Neural cell (in vitro differentiated cells): ENCODE measurements at regions not wholly inside any gene's neighbourhood (a gene's known extent, or its start where the extent isn't known, plus 50 kb on each side); places are given as distances from the start of the nearest gene placed in this dataset.

Experiments
- H2AFZ ChIP-seq: fragments of 200-600, 300-800 bp; sonication (generic), shearing (Covaris generic); 2 replicates; pipeline ENCODE4 v1.6.0; 2014; ENCODE audit warnings: low read depth, mild to moderate bottlenecking, antibody characterized with exemption, low read length, moderate library complexity
- H3F3A ChIP-seq: fragments of 200-600 bp; shearing (Covaris generic); 2 replicates; pipeline ENCODE4 v1.6.1; 2016; ENCODE audit warnings: mild to moderate bottlenecking, moderate library complexity, mixed read lengths, antibody characterized with exemption, low read length; ENCODE audit not compliant: insufficient read depth, poor library complexity, severe bottlenecking
- H3K27ac ChIP-seq: fragments of 200-600, 300-800 bp; sonication (generic), shearing (Covaris generic); 2 replicates; pipeline ENCODE4 v1.5.1; 2014; ENCODE audit warnings: mild to moderate bottlenecking, low read length, moderate library complexity
- H3K27me3 ChIP-seq: fragments of 300-800, 200-600 bp; sonication (generic), shearing (Covaris generic); 2 replicates; pipeline ENCODE4 v1.6.0; 2014; ENCODE audit warnings: mild to moderate bottlenecking, low read depth, low read length, moderate library complexity; ENCODE audit not compliant: insufficient read depth
- H3K36me3 ChIP-seq: fragments of 300-800, 200-600 bp; sonication (generic), shearing (Covaris generic); 2 replicates; pipeline ENCODE4 v1.5.1; 2014; ENCODE audit warnings: mild to moderate bottlenecking, antibody characterized with exemption, low read length, moderate library complexity; ENCODE audit not compliant: insufficient read depth
- H3K4me2 ChIP-seq: fragments of 300-800, 200-600 bp; sonication (generic), shearing (Covaris generic); 2 replicates; pipeline ENCODE4 v1.6.0; 2014; ENCODE audit warnings: mild to moderate bottlenecking, low read length
- H3K4me3 ChIP-seq: fragments of 300-800, 200-600 bp; sonication (generic), shearing (Covaris generic); 2 replicates; pipeline ENCODE4 v1.5.1; 2014; ENCODE audit warnings: mild to moderate bottlenecking, low read length, moderate library complexity
- H3K79me2 ChIP-seq: fragments of 200-600 bp; shearing (Covaris generic); replicated peaks from 2 replicates; pipeline ENCODE4 v1.6.0; 2014; ENCODE audit warnings: mild to moderate bottlenecking, low read length, moderate library complexity; ENCODE audit not compliant: insufficient read depth
- H3K9ac ChIP-seq: fragments of 300-800, 200-600 bp; sonication (generic), shearing (Covaris generic); 2 replicates; pipeline ENCODE4 v1.6.1; 2016; ENCODE audit warnings: mild to moderate bottlenecking, low read length, mixed read lengths
- H3K9me2 ChIP-seq: fragments of 200-600 bp; shearing (Covaris generic); 2 replicates; pipeline ENCODE4 v1.6.1; 2016; ENCODE audit warnings: mild to moderate bottlenecking, low read length, mixed read lengths; ENCODE audit not compliant: insufficient read depth
- H3K9me3 ChIP-seq: fragments of 200-600, 300-800 bp; sonication (generic), shearing (Covaris generic); 2 replicates; pipeline ENCODE4 v1.6.1; 2016; ENCODE audit warnings: mild to moderate bottlenecking, mixed run types, low read length, moderate library complexity, mixed read lengths
- H4K20me1 ChIP-seq: fragments of 200-600 bp; shearing (Covaris generic); 2 replicates; pipeline ENCODE4 v1.6.1; 2016; ENCODE audit warnings: mild to moderate bottlenecking, mixed run types; ENCODE audit not compliant: insufficient read depth
- EP300 ChIP-seq: fragments of 450-650 bp; conservative IDR thresholded peaks from 2 replicates; pipeline ENCODE4 v1.6.1; 2014; ENCODE audit warnings: antibody characterized with exemption, mild to moderate bottlenecking, moderate library complexity; ENCODE audit not compliant: poor library complexity, severe bottlenecking
- EZH2 ChIP-seq: fragments of 200-600, 300-800 bp; shearing (Covaris generic), sonication (generic); IDR thresholded peaks from 2 replicates; pipeline ENCODE4 v1.6.1; 2014; ENCODE audit warnings: antibody characterized with exemption, low read length, borderline replicate concordance, mild to moderate bottlenecking; ENCODE audit not compliant: insufficient read depth, poor library complexity, severe bottlenecking
- MXI1 ChIP-seq: fragments of 450-650 bp; conservative IDR thresholded peaks from 2 replicates; pipeline ENCODE4 v1.6.1; 2014; ENCODE audit warnings: antibody characterized with exemption, mild to moderate bottlenecking; ENCODE audit not compliant: poor library complexity, severe bottlenecking
- POLR2AphosphoS5 ChIP-seq: IDR thresholded peaks from 2 replicates; pipeline ENCODE4 v1.6.1; 2012
- RAD21 ChIP-seq: fragments of 450-650 bp; conservative IDR thresholded peaks from 2 replicates; pipeline ENCODE4 v1.6.1; 2014; ENCODE audit warnings: antibody characterized with exemption, mild to moderate bottlenecking, moderate library complexity
- REST ChIP-seq: IDR thresholded peaks from 2 replicates; pipeline ENCODE4 v1.6.1; 2012; ENCODE audit warnings: borderline replicate concordance
- SMC3 ChIP-seq: fragments of 450-650 bp; conservative IDR thresholded peaks from 2 replicates; pipeline ENCODE4 v1.6.1; 2014; ENCODE audit warnings: antibody characterized with exemption, mild to moderate bottlenecking, moderate library complexity; ENCODE audit not compliant: poor library complexity
- TAF1 ChIP-seq: IDR thresholded peaks from 2 replicates; pipeline ENCODE4 v1.6.1; 2012; ENCODE audit warnings: low read depth

- no peak overlapping the region for H3K4me2 ChIP-seq
- H3F3A ChIP-seq: no peaks in the 10 kb centered on the region
These were observed 73.9 kb upstream of the ADPGK start for GRCh38 chr15:72857331-72858063.

GRCh38 chr15:72856549-72857040 lies 73.0 kb upstream of the ADPGK start:
- H3K4me2 ChIP-seq: no peak overlapping the region
- no peaks in the 10 kb centered on the region for H4K20me1 ChIP-seq
- H3K36me3 ChIP-seq: no peaks in the 10 kb centered on the region
- no peak overlapping the region for H3K4me3 ChIP-seq
- H3K79me2 ChIP-seq: no peaks in the 10 kb centered on the region
- H3K9me3 ChIP-seq: no peaks in the 10 kb centered on the region
- no peaks in the 10 kb centered on the region for H3K9me2 ChIP-seq
- TF ChIP-seq TAF1: no peak
- no peak for TF ChIP-seq MXI1
- no peak for TF ChIP-seq EZH2
- no peak for TF ChIP-seq REST
- no peak for TF ChIP-seq RAD21
- TF ChIP-seq POLR2AphosphoS5: no peak
- TF ChIP-seq EP300: no peak
- no peak for TF ChIP-seq SMC3
- H3K27me3 ChIP-seq: no peaks in the 10 kb centered on the region
- no peaks in the 10 kb centered on the region for H3F3A ChIP-seq
- no peak overlapping the region for H2AFZ ChIP-seq
- H3K27ac ChIP-seq: no peak overlapping the region
- H3K9ac ChIP-seq: no peak overlapping the region

More at GRCh38 chr15:72857331-72858063, 73.9 kb upstream of the ADPGK start:
- Histone ChIP-seq H3K27me3 (no peaks in the 10 kb centered on the region), H3K79me2 (no peaks in the 10 kb centered on the region), H3K27ac (no peak overlapping the region), H3K36me3 (no peaks in the 10 kb centered on the region), H3K9me2 (no peaks in the 10 kb centered on the region), H4K20me1 (no peaks in the 10 kb centered on the region), H3K9ac (no peak overlapping the region), H3K9me3 (no peaks in the 10 kb centered on the region), H2AFZ (no peak overlapping the region), H3K4me3 (no peak overlapping the region)
- no peak for TF ChIP-seq RAD21
- no peak for TF ChIP-seq EZH2
- no peak for TF ChIP-seq MXI1
- no peak for TF ChIP-seq EP300
- no peak for TF ChIP-seq REST
- no peak for TF ChIP-seq POLR2AphosphoS5
